Prostate gland (tissue), 2 donors: ENCODE measurements at regions not wholly inside any gene's neighbourhood (a gene's known extent, or its start where the extent isn't known, plus 50 kb on each side); places are given as distances from the start of the nearest gene placed in this dataset.

Experiments used
- CTCF ChIP-seq, 4 experiments: fragments of 200-600 bp in 2 of 4; fragments of 450-650 bp in 2 of 4; sonication (generic) in 2 of 4; IDR thresholded peaks; 1 replicate in 3 of 4; 2 replicates in 1 of 4; pipeline ENCODE4 v1.5.1; 2016 to 2019; ENCODE audit warnings: antibody characterized with exemption in 4 of 4, mild to moderate bottlenecking in 2 of 4, moderate library complexity in 2 of 4
- POLR2A ChIP-seq: fragments of 450-650 bp; IDR thresholded peaks from one replicate; pipeline ENCODE4 v1.6.1; 2016; ENCODE audit warnings: antibody characterized with exemption, mild to moderate bottlenecking

GRCh38 chr3:14352002-14352627, 50.3 kb upstream of the SLC6A6 start:
- no peak for TF ChIP-seq CTCF (IDR thresholded peaks at IDR 0.05)
- TF ChIP-seq POLR2A, result no peak
